B cell (primary cell): ENCODE measurements at regions not wholly inside any gene's neighbourhood (a gene's known extent, or its start where the extent isn't known, plus 50 kb on each side); places are given as distances from the start of the nearest gene placed in this dataset.
"Not testable (repeated sequence)": the region's sequence is repeated elsewhere in the genome, so short reads cannot be mapped to it uniquely, and the experiment has no call there.

Experiments
- ATAC-seq: fragments of 200-7000 bp; cut with Tn5 transposase; one replicate; pipeline ENCODE4 v1.10.0; 2021; ENCODE audit warnings: low read depth, mild to moderate bottlenecking, moderate number of reproducible peaks, moderate library complexity
- CTCF ChIA-PET: fragments of 350-600 bp; sonication (Branson Sonifier 250); formaldehyde crosslinking; loops from one replicate; lab custom pipeline; 2021; ENCODE audit warnings: antibody characterized with exemption, inconsistent platforms; lab: Charles Lee
- POLR2A ChIA-PET: fragments of 350-600 bp; sonication (Branson Sonifier 250); formaldehyde crosslinking; loops from one replicate; lab custom pipeline; 2021; ENCODE audit warnings: antibody characterized with exemption; lab: Charles Lee
- DNase-seq: peaks from one replicate; pipeline ENCODE4 v3.0.0; 2013
- H2AFZ ChIP-seq: 2 replicates; pipeline ENCODE4 v1.6.1; 2012; ENCODE audit warnings: mild to moderate bottlenecking, low read depth, low read length; ENCODE audit not compliant: insufficient read depth, poor library complexity, severe bottlenecking
- H3K27ac ChIP-seq, 2 donors: 1 replicate in 1 of 2; 2 replicates in 1 of 2; pipeline ENCODE4 v1.5.1; 2012 to 2013; ENCODE audit warnings: low read length in 2 of 2, mild to moderate bottlenecking in 2 of 2, moderate library complexity in 1 of 2
- H3K27me3 ChIP-seq, 4 experiments: fragments of 200-600 bp in 1 of 4; sonication (generic) in 1 of 4; replicated peaks in 1 of 4; 1 replicate in 2 of 4; 2 replicates in 2 of 4; pipeline versions ENCODE4 v1.6.1 to v1.7.0; 2013 to 2016; ENCODE audit warnings: low read length in 3 of 4, mild to moderate bottlenecking in 2 of 4, mixed read lengths in 1 of 4, moderate library complexity in 1 of 4; ENCODE audit not compliant: insufficient read depth in 4 of 4, control insufficient read depth in 3 of 4; ENCODE audit errors: control extremely low read depth in 1 of 4
- H3K36me3 ChIP-seq, 2 experiments: replicated peaks in 1 of 2; 1 replicate in 1 of 2; 2 replicates in 1 of 2; pipeline versions ENCODE4 v1.6.1 to v1.7.1; 2013; ENCODE audit warnings: low read length in 1 of 2; ENCODE audit not compliant: insufficient read depth in 2 of 2, control insufficient read depth in 1 of 2; ENCODE audit errors: control extremely low read depth in 1 of 2, extremely low read depth in 1 of 2
- H3K4me1 ChIP-seq, 2 donors: fragments of 200-600 bp in 1 of 2; sonication (generic) in 1 of 2; 1 replicate in 1 of 2; 2 replicates in 1 of 2; pipeline versions ENCODE4 v1.5.1 to v1.6.1; 2013 to 2017; ENCODE audit warnings: low read length in 2 of 2; ENCODE audit not compliant: control insufficient read depth in 2 of 2, insufficient read depth in 2 of 2
- H3K4me2 ChIP-seq: replicated peaks from 2 replicates; pipeline ENCODE3; 2012; ENCODE audit warnings: mild to moderate bottlenecking, low read depth, low read length; ENCODE audit not compliant: poor library complexity, severe bottlenecking
- H3K4me3 ChIP-seq, 5 experiments: fragments of 200-600 bp in 1 of 5; sonication (generic) in 1 of 5; 1 replicate in 3 of 5; 2 replicates in 2 of 5; pipeline versions ENCODE4 v1.5.1 to v1.7.0; 2011 to 2016; ENCODE audit warnings: low read length in 4 of 5, mild to moderate bottlenecking in 4 of 5, low read depth in 2 of 5, control low read depth in 1 of 5, moderate library complexity in 1 of 5; ENCODE audit not compliant: insufficient read depth in 1 of 5; ENCODE audit errors: control extremely low read depth in 1 of 5, extremely low read depth in 1 of 5
- H3K79me2 ChIP-seq: fragments of 200-600 bp; sonication (generic); one replicate; pipeline ENCODE4 v1.6.0; 2016; ENCODE audit warnings: low read length; ENCODE audit not compliant: control insufficient read depth, insufficient read depth
- H3K9ac ChIP-seq: fragments of 200-600 bp; sonication (generic); 2 replicates; pipeline ENCODE4 v1.6.1; 2017; ENCODE audit warnings: mild to moderate bottlenecking, low read length, moderate library complexity
- H3K9me3 ChIP-seq, 3 donors: one replicate each; pipeline versions ENCODE4 v1.6.1 to v1.7.1; 2013; ENCODE audit warnings: low read length in 2 of 3; ENCODE audit not compliant: control insufficient read depth in 2 of 3, insufficient read depth in 1 of 3; ENCODE audit errors: control extremely low read depth in 1 of 3
- H4K20me1 ChIP-seq: 2 replicates; pipeline ENCODE4 v1.6.0; 2012; ENCODE audit warnings: mild to moderate bottlenecking, low read length; ENCODE audit not compliant: insufficient read depth, control insufficient read depth, poor library complexity, severe bottlenecking
- H3K27ac Mint-ChIP-seq: one replicate; pipeline ENCODE4 v1.8.0; 2021; ENCODE audit warnings: mixed read lengths
- H3K27me3 Mint-ChIP-seq: one replicate; pipeline ENCODE4 v1.8.0; 2021; ENCODE audit warnings: mixed read lengths
- H3K4me1 Mint-ChIP-seq: one replicate; pipeline ENCODE4 v1.8.0; 2021; ENCODE audit warnings: mixed read lengths
- H3K4me3 Mint-ChIP-seq: one replicate; pipeline ENCODE4 v1.8.0; 2021; ENCODE audit warnings: mixed read lengths
- H3K9me3 Mint-ChIP-seq: one replicate; pipeline ENCODE4 v1.8.0; 2022; ENCODE audit warnings: mixed read lengths; ENCODE audit not compliant: insufficient read depth
- CTCF ChIP-seq: fragments of 200-600 bp; IDR thresholded peaks from one replicate; pipeline ENCODE4 v1.8.0; 2022; ENCODE audit warnings: antibody characterized with exemption, mild to moderate bottlenecking
- EZH2 ChIP-seq: IDR thresholded peaks from 2 replicates; pipeline ENCODE4 v1.6.1; 2012; ENCODE audit warnings: borderline replicate concordance, low read depth, mild to moderate bottlenecking, moderate library complexity, low read length; ENCODE audit not compliant: insufficient read depth, poor library complexity, severe bottlenecking
- WGBS: methylation state at CpG from one replicate; pipeline ENCODE4 v1.1.5; 2013; ENCODE audit warnings: missing lambda C conversion rate; ENCODE audit not compliant: insufficient coverage; 5-methylcytosine and 5-hydroxymethylcytosine counted together
- intact Hi-C: fragments of 100-400 bp; cut with micrococcal nuclease; formaldehyde crosslinking; loops from one replicate; pipeline ENCODE4 v1.10.0; 2022

- CTCF ChIA-PET, result no interaction called here
- H3K4me2 ChIP-seq, result no peak overlapping the region
- H3K4me3 Mint-ChIP-seq, result no peak overlapping the region
Measured at GRCh38 chr15:38796589-38796988, 232.0 kb upstream of the RASGRP1 start.

GRCh38 chr15:38797506-38797905 is 232.9 kb upstream of the RASGRP1 start:
- H3K4me1 Mint-ChIP-seq, H3K36me3 ChIP-seq, H2AFZ ChIP-seq, H3K27ac Mint-ChIP-seq, H3K27me3 ChIP-seq, H3K9me3 Mint-ChIP-seq, CTCF ChIA-PET, intact Hi-C loops, H3K27ac ChIP-seq, H3K4me2 ChIP-seq, H3K4me1 ChIP-seq, H3K79me2 ChIP-seq, H3K4me3 ChIP-seq, POLR2A ChIA-PET, ATAC-seq, H3K9me3 ChIP-seq, DNase-seq, H3K9ac ChIP-seq, H3K4me3 Mint-ChIP-seq, H4K20me1 ChIP-seq: not testable (repeated sequence)
- WGBS, result 86% methylated on average over 1 of the region's 4 CpGs
- peaks cover 25% of the 10 kb centered on the region for H3K27me3 Mint-ChIP-seq

More at GRCh38 chr15:38796589-38796988, 232.0 kb upstream of the RASGRP1 start:
- no peaks in the 10 kb centered on the region for H4K20me1 ChIP-seq
- Mint-ChIP-seq H3K9me3 (no peaks in the 10 kb centered on the region), H3K27ac (no peak overlapping the region), H3K27me3 (peaks cover 17% of the 10 kb centered on the region), H3K4me1 (no peaks in the 10 kb centered on the region)
- POLR2A ChIA-PET, result no interaction called here
- H3K27me3 ChIP-seq, result peaks cover 0 to 3% (median 0%) of the 10 kb centered on the region in 4 experiments
- H3K9me3 ChIP-seq, result no peaks in the 10 kb centered on the region
- no peaks in the 10 kb centered on the region for H3K36me3 ChIP-seq
- TF ChIP-seq EZH2 (no peak), CTCF (no peak)
- no peak overlapping the region for H3K9ac ChIP-seq
- intact Hi-C loops, result no loop called here
- no peak overlapping the region for H3K27ac ChIP-seq
- no peak overlapping the region for H3K4me3 ChIP-seq
- DNase-seq, result no peak
- no peak overlapping the region for H2AFZ ChIP-seq
- ATAC-seq, result no peak
- no peaks in the 10 kb centered on the region for H3K79me2 ChIP-seq
- no peaks in the 10 kb centered on the region for H3K4me1 ChIP-seq
- WGBS, result 100% methylated on average over 1 of the region's 3 CpGs

- H3K27ac ChIP-seq, DNase-seq, H3K9me3 Mint-ChIP-seq, H3K27me3 ChIP-seq, H3K4me1 Mint-ChIP-seq, POLR2A ChIA-PET, CTCF ChIA-PET, H4K20me1 ChIP-seq, ATAC-seq, H3K36me3 ChIP-seq, H3K79me2 ChIP-seq, H3K9me3 ChIP-seq, H3K9ac ChIP-seq, intact Hi-C loops, H3K4me3 Mint-ChIP-seq, H3K4me1 ChIP-seq, H2AFZ ChIP-seq, H3K4me3 ChIP-seq, H3K4me2 ChIP-seq, H3K27ac Mint-ChIP-seq: not testable (repeated sequence)
- 100% methylated on average over 1 of the region's 5 CpGs for WGBS
- H3K27me3 Mint-ChIP-seq, result peaks cover 25% of the 10 kb centered on the region
Measured at GRCh38 chr15:38799202-38799601, 234.6 kb upstream of the RASGRP1 start.
